ENCODE measurements at regions not wholly inside any gene's neighbourhood (a gene's known extent, or its start where the extent isn't known, plus 50 kb on each side); places are given as distances from the start of the nearest gene placed in this dataset.

GRCh38 chr22:34004058-34004457, 83.8 kb upstream of the LARGE1 start:
- intact Hi-C loops (cut with DNase I; ENCODE audit: low total_unique reads), result no loop called here
- Histone ChIP-seq H3K4me1 (no peaks in the 10 kb centered on the region), H3K9me3 (peaks cover 6 to 10% of the 10 kb centered on the region in 2 donors), H3K4me3 (no peak overlapping the region), H3K27me3 (no peaks in the 10 kb centered on the region), H3K27ac (no peak overlapping the region), H3K36me3 (no peaks in the 10 kb centered on the region)
- 10 to 45% methylated on average over 3 to 5 of the region's 5 CpGs for WGBS, 2 donors (ENCODE audit: low coverage in 1 of 2)
- in situ Hi-C loops (cut with MboI; ENCODE audit: low pct_ligation_motif_present in 1 of 4, low pct_unique_long_range_greater_than_20kb in 1 of 4, low sequenced_read_pairs in 3 of 4), result no loop called here
- DNase-seq, result no peak
- TF ChIP-seq POLR2AphosphoS5 (IDR thresholded peaks at IDR 0.05) (no peak), EP300 (IDR thresholded peaks at IDR 0.05; ENCODE audit: low read depth) (no peak)
- TF ChIP-seq, protein P1, sequence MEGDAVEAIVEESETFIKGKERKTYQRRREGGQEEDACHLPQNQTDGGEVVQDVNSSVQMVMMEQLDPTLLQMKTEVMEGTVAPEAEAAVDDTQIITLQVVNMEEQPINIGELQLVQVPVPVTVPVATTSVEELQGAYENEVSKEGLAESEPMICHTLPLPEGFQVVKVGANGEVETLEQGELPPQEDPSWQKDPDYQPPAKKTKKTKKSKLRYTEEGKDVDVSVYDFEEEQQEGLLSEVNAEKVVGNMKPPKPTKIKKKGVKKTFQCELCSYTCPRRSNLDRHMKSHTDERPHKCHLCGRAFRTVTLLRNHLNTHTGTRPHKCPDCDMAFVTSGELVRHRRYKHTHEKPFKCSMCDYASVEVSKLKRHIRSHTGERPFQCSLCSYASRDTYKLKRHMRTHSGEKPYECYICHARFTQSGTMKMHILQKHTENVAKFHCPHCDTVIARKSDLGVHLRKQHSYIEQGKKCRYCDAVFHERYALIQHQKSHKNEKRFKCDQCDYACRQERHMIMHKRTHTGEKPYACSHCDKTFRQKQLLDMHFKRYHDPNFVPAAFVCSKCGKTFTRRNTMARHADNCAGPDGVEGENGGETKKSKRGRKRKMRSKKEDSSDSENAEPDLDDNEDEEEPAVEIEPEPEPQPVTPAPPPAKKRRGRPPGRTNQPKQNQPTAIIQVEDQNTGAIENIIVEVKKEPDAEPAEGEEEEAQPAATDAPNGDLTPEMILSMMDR (IDR thresholded peaks at IDR 0.05), result no peak

DNA sequence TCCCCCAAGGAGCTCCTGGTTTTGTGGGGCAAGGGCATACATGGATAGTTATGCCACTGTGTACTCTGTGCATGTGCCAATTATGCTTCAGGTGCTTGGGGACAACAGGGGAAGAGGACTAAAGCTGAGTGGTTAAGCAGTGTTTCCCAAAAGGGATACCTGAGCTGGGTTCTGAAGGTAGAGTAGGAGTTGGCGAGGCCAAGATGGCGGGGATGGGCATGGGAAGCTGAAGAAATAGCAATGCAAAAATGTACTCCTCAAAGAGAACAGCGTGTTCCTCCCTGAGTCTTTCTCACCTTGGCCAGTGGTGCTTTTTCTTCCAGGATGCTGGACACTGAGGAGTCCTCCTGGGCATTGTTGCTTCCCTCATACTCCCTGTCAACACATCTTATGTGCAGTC, 90.0 kb upstream of the LARGE1 start:
- peaks cover 0 to 9% of the 10 kb centered on the region in 2 donors for H3K9me3 ChIP-seq
- in situ Hi-C loops (cut with MboI; ENCODE audit: low pct_ligation_motif_present in 1 of 4, low pct_unique_long_range_greater_than_20kb in 1 of 4, low sequenced_read_pairs in 3 of 4), result no loop called here
- TF ChIP-seq, protein P1 (IDR thresholded peaks at IDR 0.05), result no peak
- TF ChIP-seq POLR2AphosphoS5 (IDR thresholded peaks at IDR 0.05) (no peak), POLR2A (IDR thresholded peaks at IDR 0.05) (no peak), EP300 (IDR thresholded peaks at IDR 0.05; ENCODE audit: low read depth) (no peak)
- no peak for DNase-seq
- H3K4me1 ChIP-seq, result no peaks in the 10 kb centered on the region
- no peaks in the 10 kb centered on the region for H3K27me3 ChIP-seq
- H3K4me3 ChIP-seq, result no peak overlapping the region
- WGBS, 2 donors (ENCODE audit: low coverage in 1 of 2), result 78 to 83% methylated on average over 2 to 3 of the region's 3 CpGs
- intact Hi-C loops (cut with DNase I; ENCODE audit: low total_unique reads), result no loop called here
- no peaks in the 10 kb centered on the region for H3K36me3 ChIP-seq
- H3K27ac ChIP-seq, result no peak overlapping the region

- no peak overlapping the region for H3K27ac ChIP-seq
- in situ Hi-C loops (cut with MboI; ENCODE audit: low pct_ligation_motif_present in 1 of 4, low pct_unique_long_range_greater_than_20kb in 1 of 4, low sequenced_read_pairs in 3 of 4) (no loop called here), intact Hi-C loops (cut with DNase I; ENCODE audit: low total_unique reads) (loop anchor here (5.0 kb wide), 1 partner anchor 283 kb away; no protein-coding TSS in a partner anchor)
- H3K4me1 ChIP-seq, result no peaks in the 10 kb centered on the region
- no peaks in the 10 kb centered on the region for H3K27me3 ChIP-seq
- 67 to 76% methylated on average over 1 to 3 of the region's 3 CpGs for WGBS, 2 donors (ENCODE audit: low coverage in 1 of 2)
- no peak for TF ChIP-seq POLR2AphosphoS5 (IDR thresholded peaks at IDR 0.05)
- no peak for TF ChIP-seq POLR2A (IDR thresholded peaks at IDR 0.05)
- TF ChIP-seq, protein P1 (IDR thresholded peaks at IDR 0.05), result no peak
- TF ChIP-seq EP300 (IDR thresholded peaks at IDR 0.05; ENCODE audit: low read depth), result no peak
- no peaks in the 10 kb centered on the region for H3K36me3 ChIP-seq
- peaks cover 0 to 9% of the 10 kb centered on the region in 2 donors for H3K9me3 ChIP-seq
- no peak overlapping the region for H3K4me3 ChIP-seq
- DNase-seq, result no peak
Observed at GRCh38 chr22:34015642-34016041, 95.4 kb upstream of the LARGE1 start.

- intact Hi-C loops (cut with DNase I; ENCODE audit: low total_unique reads) (loop anchor here (5.0 kb wide), 1 partner anchor 285 kb away; no protein-coding TSS in a partner anchor), in situ Hi-C loops (cut with MboI; ENCODE audit: low pct_ligation_motif_present in 1 of 4, low pct_unique_long_range_greater_than_20kb in 1 of 4, low sequenced_read_pairs in 3 of 4) (no loop called here)
- 17 to 55% methylated on average over 2 to 4 of the region's 4 CpGs for WGBS, 2 donors (ENCODE audit: low coverage in 1 of 2)
- no peak overlapping the region for H3K4me3 ChIP-seq
- no peaks in the 10 kb centered on the region for H3K36me3 ChIP-seq
- H3K27ac ChIP-seq, result no peak overlapping the region
- no peak for DNase-seq
- no peak for TF ChIP-seq POLR2A (IDR thresholded peaks at IDR 0.05)
- no peak for TF ChIP-seq POLR2AphosphoS5 (IDR thresholded peaks at IDR 0.05)
- TF ChIP-seq EP300 (IDR thresholded peaks at IDR 0.05; ENCODE audit: low read depth), result no peak
- TF ChIP-seq, protein P1 (IDR thresholded peaks at IDR 0.05), result no peak
- no peaks in the 10 kb centered on the region for H3K27me3 ChIP-seq
- peaks cover 0 to 9% of the 10 kb centered on the region in 2 donors for H3K9me3 ChIP-seq
- no peaks in the 10 kb centered on the region for H3K4me1 ChIP-seq
Observed at GRCh38 chr22:34017205-34017604, 96.9 kb upstream of the LARGE1 start.
